GM12878 (cell line): ENCODE measurements at regions not wholly inside any gene's neighbourhood (a gene's known extent, or its start where the extent isn't known, plus 50 kb on each side); places are given as distances from the start of the nearest gene placed in this dataset.

Source experiments
- ATAC-seq: fragments of 200-7000 bp; cut with Tn5 transposase; 3 replicates; pipeline ENCODE4 v1.9.1; 2020; ENCODE audit warnings: mild to moderate bottlenecking, moderate library complexity
- BruUV-seq: library from RNA; stranded (reverse); fragments of 400-500 nt; replicated peaks from 2 replicates; lab custom pipeline; 2021; lab: Mats Ljungman, UMichigan
- CTCF ChIA-PET: fragments of 300-600 bp; sonication (Branson Sonifier 250); formaldehyde crosslinking; extraction: SDS; loops from one replicate; lab custom pipeline; 2021; ENCODE audit warnings: inconsistent platforms; lab: Yijun Ruan, JAX
- POLR2A ChIA-PET: fragments of 350-600 bp; formaldehyde crosslinking; extraction: SDS; loops from one replicate; lab custom pipeline; 2021; ENCODE audit warnings: inconsistent platforms; lab: Charles Lee
- RAD21 ChIA-PET: fragments of 300-600 bp; sonication (Branson Sonifier 250); formaldehyde crosslinking; loops from one replicate; lab custom pipeline; 2023; ENCODE audit warnings: antibody characterized with exemption; ENCODE audit not compliant: unreplicated experiment; lab: Charles Lee
- SMC1A ChIA-PET: fragments of 300-600 bp; sonication (Branson Sonifier 250); formaldehyde crosslinking; loops from one replicate; lab custom pipeline; 2023; ENCODE audit not compliant: unreplicated experiment, uncharacterized antibody; lab: Charles Lee
- DNase-seq: peaks from one replicate; pipeline ENCODE4 v3.0.0-alpha.2; 2011; ENCODE audit warnings: low read depth, low spot score
- FAIRE-seq: peaks from 3 replicates; lab custom pipeline; 2011; peaks lifted over from hg19 to GRCh38; lab: Jason Lieb, UNC
- H2AFZ ChIP-seq: 2 replicates; pipeline ENCODE4 v1.6.0; 2011; ENCODE audit warnings: low read depth, low read length, control low read depth; ENCODE audit not compliant: control insufficient read depth
- H3K27ac ChIP-seq: 2 replicates; pipeline ENCODE4 v1.5.1; 2011; ENCODE audit warnings: control low read depth; ENCODE audit not compliant: control insufficient read depth, insufficient read depth
- H3K27me3 ChIP-seq, 2 experiments: replicated peaks in 1 of 2; 2 replicates each; pipeline versions ENCODE4 v1.6.0 to v1.6.1; 2011; ENCODE audit warnings: low read length in 1 of 2; ENCODE audit not compliant: control insufficient read depth in 2 of 2, insufficient read depth in 2 of 2
- H3K36me3 ChIP-seq, 2 experiments: 2 replicates each; pipeline ENCODE4 v1.5.1; 2011; ENCODE audit warnings: low read length in 1 of 2; ENCODE audit not compliant: control insufficient read depth in 2 of 2, insufficient read depth in 2 of 2
- H3K4me1 ChIP-seq: 2 replicates; pipeline ENCODE4 v1.6.1; 2011; ENCODE audit warnings: mild to moderate bottlenecking, low read length, moderate library complexity, mixed read lengths; ENCODE audit not compliant: control insufficient read depth, insufficient read depth
- H3K4me2 ChIP-seq: 2 replicates; pipeline ENCODE4 v1.6.0; 2011; ENCODE audit warnings: control low read depth; ENCODE audit not compliant: control insufficient read depth, insufficient read depth
- H3K4me3 ChIP-seq: fragments of 200-600 bp; sonication (generic); 2 replicates; pipeline ENCODE4 v1.5.1; 2016
- H3K79me2 ChIP-seq: 2 replicates; pipeline ENCODE4 v1.6.0; 2011; ENCODE audit warnings: low read length; ENCODE audit not compliant: control insufficient read depth, insufficient read depth
- H3K9ac ChIP-seq: 2 replicates; pipeline ENCODE4 v1.8.0; 2011; ENCODE audit warnings: low read length, control low read depth, mixed read lengths; ENCODE audit not compliant: control insufficient read depth, insufficient read depth
- H3K9me3 ChIP-seq: replicated peaks from 3 replicates; pipeline ENCODE4 v1.5.1; 2011; ENCODE audit warnings: mild to moderate bottlenecking, low read length; ENCODE audit not compliant: control insufficient read depth, insufficient read depth
- H4K20me1 ChIP-seq: 2 replicates; pipeline ENCODE4 v1.6.0; 2011; ENCODE audit not compliant: control insufficient read depth, insufficient read depth
- NBN ChIP-seq: fragments of 450-650 bp; IDR thresholded peaks from 2 replicates; pipeline ENCODE4 v1.6.1; 2016
- PBX3 ChIP-seq: IDR thresholded peaks from 2 replicates; pipeline ENCODE4 v1.6.1; 2011; ENCODE audit warnings: mild to moderate bottlenecking, low read depth, low read length, moderate library complexity; ENCODE audit not compliant: insufficient replicate concordance
- POU2F2 ChIP-seq: IDR thresholded peaks from 3 replicates; pipeline ENCODE4 v1.6.1; 2011; ENCODE audit warnings: low read depth, mild to moderate bottlenecking, low read length, borderline replicate concordance
- RB1 ChIP-seq: fragments of 450-650 bp; formaldehyde crosslinking; IDR thresholded peaks from 2 replicates; pipeline ENCODE4 v1.6.1; 2017; ENCODE audit warnings: mild to moderate bottlenecking, borderline replicate concordance
- ZBTB4 ChIP-seq: fragments of 450-650 bp; formaldehyde crosslinking; IDR thresholded peaks from 2 replicates; pipeline ENCODE4 v1.4.0; 2022; ENCODE audit warnings: mild to moderate bottlenecking, moderate library complexity
- ZSCAN29 ChIP-seq: fragments of 450-650 bp; IDR thresholded peaks from 2 replicates; pipeline ENCODE4 v1.6.1; 2017; ENCODE audit warnings: mild to moderate bottlenecking, moderate library complexity
- WGBS: methylation state at CpG from one replicate; pipeline ENCODE4 v1.1.6; 2016; ENCODE audit warnings: low lambda C conversion rate; ENCODE audit not compliant: insufficient replicate concordance, insufficient coverage; ENCODE audit errors: missing lambda C conversion rate; 5-methylcytosine and 5-hydroxymethylcytosine counted together
- in situ Hi-C: fragments of 300-500 bp; cut with MboI; formaldehyde crosslinking; loops from 9 replicates; pipeline ENCODE4 v1.14.3; 2018; ENCODE audit warnings: mixed read lengths
- intact Hi-C: fragments of 100-400 bp; cut with micrococcal nuclease; formaldehyde crosslinking; loops from one replicate; pipeline ENCODE4 v1.14.2; 2022; ENCODE audit not compliant: unreplicated experiment
- TF ChIP-seq, protein P1 (sequence below): IDR thresholded peaks from 2 replicates; pipeline ENCODE4 v1.6.1; 2012; ENCODE audit warnings: low read depth, low read length, improper control_type of control experiment

- in situ Hi-C loops (loop anchor here (10.0 kb wide), 1 partner anchor 703 kb away; no protein-coding TSS in a partner anchor), intact Hi-C loops (loop anchor here (1.0 to 10.0 kb wide), 7 partner anchors 277 to 983 kb away; no protein-coding TSS in a partner anchor)
- Histone ChIP-seq H4K20me1 (no peaks in the 10 kb centered on the region), H3K27ac (no peak overlapping the region), H3K4me3 (no peak overlapping the region), H3K9me3 (no peaks in the 10 kb centered on the region), H3K36me3 (no peaks in the 10 kb centered on the region), H3K27me3 (no peaks in the 10 kb centered on the region; a peak in 3 of 4 replicates), H3K4me1 (no peaks in the 10 kb centered on the region), H3K79me2 (no peaks in the 10 kb centered on the region), H3K9ac (no peak overlapping the region), H3K4me2 (no peak overlapping the region), H2AFZ (no peak overlapping the region)
- DNase-seq: no peak
- TF ChIP-seq NBN (no peak), RB1 (no peak), PBX3 (no peak), ZSCAN29 (no peak), POU2F2 (no peak), ZBTB4 (no peak)
- TF ChIP-seq, protein P1, sequence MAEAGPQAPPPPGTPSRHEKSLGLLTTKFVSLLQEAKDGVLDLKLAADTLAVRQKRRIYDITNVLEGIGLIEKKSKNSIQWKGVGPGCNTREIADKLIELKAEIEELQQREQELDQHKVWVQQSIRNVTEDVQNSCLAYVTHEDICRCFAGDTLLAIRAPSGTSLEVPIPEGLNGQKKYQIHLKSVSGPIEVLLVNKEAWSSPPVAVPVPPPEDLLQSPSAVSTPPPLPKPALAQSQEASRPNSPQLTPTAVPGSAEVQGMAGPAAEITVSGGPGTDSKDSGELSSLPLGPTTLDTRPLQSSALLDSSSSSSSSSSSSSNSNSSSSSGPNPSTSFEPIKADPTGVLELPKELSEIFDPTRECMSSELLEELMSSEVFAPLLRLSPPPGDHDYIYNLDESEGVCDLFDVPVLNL: no peak
- WGBS: 3% methylated on average over 3 of the region's 3 CpGs
- SMC1A ChIA-PET: interaction anchor here (0.6 to 3.3 kb wide), 30 partner anchors 10 to 699 kb away, joined by 3 to 27 read pairs (median 3); no protein-coding TSS in a partner anchor
- no peak for ATAC-seq
- POLR2A ChIA-PET: no interaction called here
- no peak for FAIRE-seq
- CTCF ChIA-PET: interaction anchor here (0.6 to 4.2 kb wide), 49 partner anchors 9 to 982 kb away, joined by 3 to 95 read pairs (median 4); no protein-coding TSS in a partner anchor
- no TSS peak for BruUV-seq
- RAD21 ChIA-PET: interaction anchor here (0.8 to 2.3 kb wide), 10 partner anchors 58 to 699 kb away, joined by 3 to 11 read pairs (median 6); partner anchors contain the start of gene ZSWIM6
Measured at GRCh38 chr5:61657686-61658085, 325.6 kb downstream of the ZSWIM6 start.
